Spleen (tissue), 7 donors: ENCODE measurements at regions not wholly inside any gene's neighbourhood (a gene's known extent, or its start where the extent isn't known, plus 50 kb on each side); places are given as distances from the start of the nearest gene placed in this dataset.

Experiments
- CTCF ChIP-seq, 11 experiments: fragments of 200-600 bp in 7 of 11; fragments of 450-650 bp in 4 of 11; sonication (generic) in 4 of 11; IDR thresholded peaks in 8 of 11; conservative IDR thresholded peaks in 3 of 11; 1 replicate in 7 of 11; 2 replicates in 4 of 11; pipeline versions ENCODE4 v1.4.0 to v1.8.0; 2016 to 2021; ENCODE audit warnings: antibody characterized with exemption in 11 of 11, inconsistent platforms in 4 of 11, mild to moderate bottlenecking in 1 of 11
- POLR2A ChIP-seq, 3 donors: fragments of 450-650 bp; IDR thresholded peaks; one replicate each; pipeline ENCODE4 v1.5.1; 2017; ENCODE audit warnings: antibody characterized with exemption in 3 of 3, mild to moderate bottlenecking in 1 of 3
- donor health status: DM: no; HTN: no; CAD: no; lungs with moderate emphysema.
- donor health status: DM: no; HTN: no; CAD: no.
- donor health status: DM: no; HTN: no; CAD: no.

GRCh38 chr17:34154961-34155730, 99.9 kb upstream of the CCL2 start:
- TF ChIP-seq CTCF (IDR thresholded peaks at IDR 0.05 in 8 of 11, conservative IDR thresholded peaks at IDR 0.05 in 3 of 11) (no peak), POLR2A (IDR thresholded peaks at IDR 0.05) (no peak)
